HCT116 (cell line): ENCODE measurements at regions not wholly inside any gene's neighbourhood (a gene's known extent, or its start where the extent isn't known, plus 50 kb on each side); places are given as distances from the start of the nearest gene placed in this dataset.

Experiments
- ATAC-seq: fragments of 200-7000 bp; cut with Tn5 transposase; 2 replicates; pipeline ENCODE4 v1.9.1; 2020; ENCODE audit warnings: mild to moderate bottlenecking, moderate library complexity
- BruUV-seq: library from RNA; stranded (reverse); fragments of 400-500 nt; replicated peaks from 2 replicates; lab custom pipeline; 2021; lab: Mats Ljungman, UMichigan
- CTCF ChIA-PET: fragments of 300-600 bp; sonication (Branson Sonifier 250); formaldehyde crosslinking; loops from one replicate; lab custom pipeline; 2021; ENCODE audit warnings: antibody characterized with exemption; lab: Charles Lee
- POLR2A ChIA-PET: fragments of 300-600, 350-600 bp; sonication (Branson Sonifier 250); formaldehyde crosslinking; loops from one replicate; lab custom pipeline; 2021; ENCODE audit warnings: antibody characterized with exemption; lab: Charles Lee
- RAD21 ChIA-PET, 2 experiments: fragments of 300-600 bp; sonication (Branson Sonifier 250); formaldehyde crosslinking; loops; one replicate each; lab custom pipeline; 2023; ENCODE audit warnings: low total read pairs in 2 of 2; ENCODE audit not compliant: uncharacterized antibody in 2 of 2, unreplicated experiment in 2 of 2, low non-redundant PET in 1 of 2; lab: Charles Lee
- DNase-seq: peaks from one replicate; pipeline ENCODE4 v3.0.0-alpha.2; 2010; ENCODE audit warnings: low read depth, low spot score
- H2AFZ ChIP-seq: fragments of 200-600 bp; shearing (Covaris generic), sonication (generic); 2 replicates; pipeline ENCODE4 v1.6.1; 2017; ENCODE audit warnings: low read depth, mixed run types, mixed read lengths, antibody characterized with exemption, low read length; ENCODE audit not compliant: poor library complexity, severe bottlenecking
- H3K27ac ChIP-seq: 2 replicates; pipeline ENCODE4 v1.5.1; 2012; ENCODE audit warnings: low read depth, low read length
- H3K27me3 ChIP-seq: fragments of 200-600 bp; sonication (generic); 2 replicates; pipeline ENCODE4 v1.6.1; 2016; ENCODE audit warnings: mixed run types, low read length, mixed read lengths; ENCODE audit not compliant: insufficient read depth
- H3K36me3 ChIP-seq, 2 experiments: fragments of 200-500 bp in 1 of 2; fragments of 200-600 bp in 1 of 2; sonication (Bioruptor generic) in 1 of 2; sonication (generic) in 1 of 2; 2 replicates each; pipeline versions ENCODE4 v1.5.1 to v1.6.1; 2014 to 2016; ENCODE audit warnings: low read length in 2 of 2, inconsistent platforms in 1 of 2, mixed read lengths in 1 of 2, mixed run types in 1 of 2; ENCODE audit not compliant: insufficient read depth in 2 of 2, control insufficient read depth in 1 of 2
- H3K4me1 ChIP-seq, 2 experiments: fragments of 200-600 bp in 1 of 2; sonication (generic) in 1 of 2; 2 replicates each; pipeline versions ENCODE4 v1.5.1 to v1.6.1; 2012 to 2017; ENCODE audit warnings: low read length in 2 of 2, inconsistent platforms in 1 of 2, mild to moderate bottlenecking in 1 of 2, mixed read lengths in 1 of 2, mixed run types in 1 of 2, moderate library complexity in 1 of 2; ENCODE audit not compliant: insufficient read depth in 2 of 2, control insufficient read depth in 1 of 2
- H3K4me2 ChIP-seq: fragments of 200-600 bp; sonication (generic); 2 replicates; pipeline ENCODE4 v1.6.1; 2017; ENCODE audit warnings: mixed run types, low read length, mixed read lengths
- H3K4me3 ChIP-seq, 2 experiments: fragments of 200-600 bp in 1 of 2; sonication (generic) in 1 of 2; replicated peaks in 1 of 2; 2 replicates each; pipeline ENCODE4 v1.5.1; 2011 to 2016; ENCODE audit warnings: low read length in 2 of 2, control low read depth in 1 of 2, low read depth in 1 of 2, mild to moderate bottlenecking in 1 of 2, mixed read lengths in 1 of 2, mixed run types in 1 of 2
- H3K79me2 ChIP-seq: fragments of 200-600 bp; sonication (generic); 2 replicates; pipeline ENCODE4 v1.6.1; 2017; ENCODE audit warnings: mild to moderate bottlenecking, mixed run types, low read length, moderate library complexity, mixed read lengths; ENCODE audit not compliant: insufficient read depth
- H3K9ac ChIP-seq: fragments of 200-600 bp; sonication (generic); 2 replicates; pipeline ENCODE4 v1.6.1; 2016; ENCODE audit warnings: low read length, mixed read lengths
- H3K9me2 ChIP-seq: fragments of 200-600 bp; sonication (generic), shearing (Covaris generic); 2 replicates; pipeline ENCODE4 v1.6.1; 2017; ENCODE audit warnings: mixed run types, mild to moderate bottlenecking, moderate library complexity; ENCODE audit not compliant: insufficient read depth
- H3K9me3 ChIP-seq, 2 experiments: fragments of 200-500 bp in 1 of 2; fragments of 200-600 bp in 1 of 2; sonication (Bioruptor generic) in 1 of 2; sonication (generic) in 1 of 2; 2 replicates each; pipeline ENCODE4 v1.6.1; 2014 to 2017; ENCODE audit warnings: low read length in 2 of 2, mixed read lengths in 2 of 2, inconsistent platforms in 1 of 2, low read depth in 1 of 2, mild to moderate bottlenecking in 1 of 2, mixed run types in 1 of 2, moderate library complexity in 1 of 2; ENCODE audit not compliant: control insufficient read depth in 1 of 2, insufficient read depth in 1 of 2
- H4K20me1 ChIP-seq: fragments of 200-600 bp; sonication (generic), shearing (Covaris generic); 2 replicates; pipeline ENCODE4 v1.6.1; 2017; ENCODE audit warnings: mixed run types, mild to moderate bottlenecking, moderate library complexity; ENCODE audit not compliant: insufficient read depth
- ATF3 ChIP-seq: IDR thresholded peaks from 2 replicates; pipeline ENCODE4 v1.6.1; 2012
- CEBPB ChIP-seq: IDR thresholded peaks from 2 replicates; pipeline ENCODE4 v1.6.1; 2012; ENCODE audit warnings: low read depth
- CTCF ChIP-seq, 3 experiments: fragments of 200-600 bp in 1 of 3; sonication (generic) in 1 of 3; IDR thresholded peaks in 2 of 3; conservative IDR thresholded peaks in 1 of 3; 2 replicates each; pipeline ENCODE4 v1.5.1; 2012 to 2017; ENCODE audit warnings: low read depth in 2 of 3, low read length in 2 of 3, antibody characterized with exemption in 1 of 3, borderline replicate concordance in 1 of 3, control low read depth in 1 of 3, mild to moderate bottlenecking in 1 of 3, mixed read lengths in 1 of 3, mixed run types in 1 of 3, moderate library complexity in 1 of 3; ENCODE audit not compliant: insufficient read depth in 1 of 3
- ELF1 ChIP-seq: IDR thresholded peaks from 2 replicates; pipeline ENCODE4 v1.6.1; 2012; ENCODE audit warnings: low read depth, borderline replicate concordance
- EZH2phosphoT487 ChIP-seq: fragments of 200-600 bp; IDR thresholded peaks from 2 replicates; pipeline ENCODE4 v1.6.1; 2018; ENCODE audit warnings: antibody characterized with exemption, borderline replicate concordance
- FOSL1 ChIP-seq: IDR thresholded peaks from 2 replicates; pipeline ENCODE4 v1.6.1; 2012; ENCODE audit warnings: low read depth
- MAX ChIP-seq: IDR thresholded peaks from 2 replicates; pipeline ENCODE4 v1.6.1; 2012
- POLR2A ChIP-seq: IDR thresholded peaks from 2 replicates; pipeline ENCODE4 v1.7.0; 2011; ENCODE audit warnings: borderline replicate concordance; ENCODE audit not compliant: insufficient read depth, insufficient read length; ENCODE audit errors: extremely low read depth
- SRF ChIP-seq: IDR thresholded peaks from 2 replicates; pipeline ENCODE4 v1.6.1; 2012; ENCODE audit warnings: low read depth
- intact Hi-C: fragments of 100-400 bp; cut with micrococcal nuclease; formaldehyde crosslinking; loops from 2 replicates; pipeline ENCODE4 v1.10.0; 2022

GRCh38 chr16:75806487-75806886 is 80.2 kb upstream of the CPHXL start:
- ChIA-PET CTCF (no interaction called here), RAD21 (no interaction called here), POLR2A (no interaction called here)
- H3K4me2 ChIP-seq: no peak overlapping the region
- no peak overlapping the region for H3K9ac ChIP-seq
- H3K9me3 ChIP-seq: no peaks in the 10 kb centered on the region
- peaks cover 12% of the 10 kb centered on the region for H3K27me3 ChIP-seq
- no peaks in the 10 kb centered on the region for H3K4me1 ChIP-seq
- no peaks in the 10 kb centered on the region for H3K36me3 ChIP-seq
- no peak overlapping the region for H3K27ac ChIP-seq
- H3K9me2 ChIP-seq: no peaks in the 10 kb centered on the region
- H3K4me3 ChIP-seq: no peak overlapping the region
- TF ChIP-seq POLR2A (no peak), FOSL1 (no peak)
- no peak for DNase-seq
- H3K79me2 ChIP-seq: no peaks in the 10 kb centered on the region
- intact Hi-C loops: loop anchor here (10.0 kb wide), 1 partner anchor 828 kb away; no protein-coding TSS in a partner anchor
- ATAC-seq: no peak
- no peaks in the 10 kb centered on the region for H4K20me1 ChIP-seq
- H2AFZ ChIP-seq: no peak overlapping the region
- no TSS peak for BruUV-seq

- H3K27ac ChIP-seq: no peak overlapping the region
- TF ChIP-seq CEBPB: no peak
- no peak for TF ChIP-seq ATF3
- no peak for TF ChIP-seq MAX
- no peak for TF ChIP-seq SRF
- TF ChIP-seq ELF1: no peak
- no peak for TF ChIP-seq EZH2phosphoT487
- no peak for TF ChIP-seq CTCF (IDR thresholded peaks at IDR 0.05 in 2 of 3, conservative IDR thresholded peaks at IDR 0.05 in 1 of 3; ENCODE audit: borderline replicate concordance in 1 of 3, insufficient read depth in 1 of 3, low read depth in 2 of 3, low read length in 2 of 3)
- H3K27me3 ChIP-seq: peaks cover 9% of the 10 kb centered on the region
- ChIA-PET POLR2A (no interaction called here), RAD21 (no interaction called here), CTCF (no interaction called here)
- H2AFZ ChIP-seq: no peak overlapping the region
- H3K36me3 ChIP-seq: no peaks in the 10 kb centered on the region
- H3K9me3 ChIP-seq: no peaks in the 10 kb centered on the region
- no peak overlapping the region for H3K4me2 ChIP-seq
- no peak overlapping the region for H3K9ac ChIP-seq
- no peak overlapping the region for H3K4me3 ChIP-seq
- H3K4me1 ChIP-seq: no peaks in the 10 kb centered on the region
- intact Hi-C loops: no loop called here
- no peaks in the 10 kb centered on the region for H4K20me1 ChIP-seq
- no peaks in the 10 kb centered on the region for H3K9me2 ChIP-seq
- H3K79me2 ChIP-seq: no peaks in the 10 kb centered on the region
- ATAC-seq (no peak), DNase-seq (no peak)
- BruUV-seq: no TSS peak
Observed at GRCh38 chr16:75810342-75810741, 84.1 kb upstream of the CPHXL start.
